Karpas-422 (cell line): ENCODE measurements at regions not wholly inside any gene's neighbourhood (a gene's known extent, or its start where the extent isn't known, plus 50 kb on each side); places are given as distances from the start of the nearest gene placed in this dataset.

Experiments
- DNase-seq: peaks from one replicate; pipeline ENCODE4 v3.0.0-alpha.2; 2015
- H2AFZ ChIP-seq: fragments of 200-600 bp; sonication (generic); 2 replicates; pipeline ENCODE4 v1.6.1; 2014; ENCODE audit warnings: antibody characterized with exemption, low read length, mixed read lengths
- H3K27ac ChIP-seq: fragments of 200-600 bp; sonication (generic); 2 replicates; pipeline ENCODE4 v1.5.1; 2014; ENCODE audit warnings: mild to moderate bottlenecking, low read length, moderate library complexity
- H3K27me3 ChIP-seq: fragments of 200-600 bp; sonication (generic); 2 replicates; pipeline ENCODE4 v1.6.1; 2014; ENCODE audit warnings: low read length, mixed read lengths
- H3K36me3 ChIP-seq: fragments of 200-600 bp; sonication (generic); 2 replicates; pipeline ENCODE4 v1.6.1; 2014; ENCODE audit warnings: low read length, mixed read lengths; ENCODE audit not compliant: insufficient read depth
- H3K4me1 ChIP-seq: fragments of 200-600 bp; sonication (generic); 2 replicates; pipeline ENCODE4 v1.6.1; 2014; ENCODE audit warnings: mild to moderate bottlenecking, low read length, mixed read lengths
- H3K4me2 ChIP-seq: fragments of 200-600 bp; sonication (generic); 2 replicates; pipeline ENCODE4 v1.6.1; 2014; ENCODE audit warnings: low read length, low read depth, mild to moderate bottlenecking; ENCODE audit not compliant: poor library complexity, severe bottlenecking
- H3K4me3 ChIP-seq: fragments of 200-600 bp; sonication (generic); 2 replicates; pipeline ENCODE4 v1.5.1; 2014; ENCODE audit warnings: mild to moderate bottlenecking, antibody characterized with exemption, low read length, mixed read lengths
- H3K79me2 ChIP-seq: fragments of 200-600 bp; sonication (generic); 2 replicates; pipeline ENCODE4 v1.6.1; 2014; ENCODE audit warnings: mild to moderate bottlenecking, low read length, mixed read lengths
- H3K9ac ChIP-seq: fragments of 200-600 bp; sonication (generic); 2 replicates; pipeline ENCODE4 v1.6.0; 2014; ENCODE audit warnings: low read length
- H3K9me2 ChIP-seq: fragments of 200-600 bp; sonication (generic), shearing (Covaris generic); replicated peaks from 2 replicates; pipeline ENCODE4 v1.6.0; 2014; ENCODE audit warnings: mild to moderate bottlenecking, low read length, moderate library complexity; ENCODE audit not compliant: insufficient read depth
- H3K9me3 ChIP-seq: fragments of 300-700, 200-600 bp; sonication (generic); 2 replicates; pipeline ENCODE4 v1.6.1; 2014; ENCODE audit warnings: low read length, mixed read lengths
- H4K20me1 ChIP-seq: fragments of 200-600 bp; sonication (generic); 2 replicates; pipeline ENCODE4 v1.6.1; 2014; ENCODE audit warnings: mild to moderate bottlenecking, antibody characterized with exemption, low read length, low read depth; ENCODE audit not compliant: insufficient read depth

DNA sequence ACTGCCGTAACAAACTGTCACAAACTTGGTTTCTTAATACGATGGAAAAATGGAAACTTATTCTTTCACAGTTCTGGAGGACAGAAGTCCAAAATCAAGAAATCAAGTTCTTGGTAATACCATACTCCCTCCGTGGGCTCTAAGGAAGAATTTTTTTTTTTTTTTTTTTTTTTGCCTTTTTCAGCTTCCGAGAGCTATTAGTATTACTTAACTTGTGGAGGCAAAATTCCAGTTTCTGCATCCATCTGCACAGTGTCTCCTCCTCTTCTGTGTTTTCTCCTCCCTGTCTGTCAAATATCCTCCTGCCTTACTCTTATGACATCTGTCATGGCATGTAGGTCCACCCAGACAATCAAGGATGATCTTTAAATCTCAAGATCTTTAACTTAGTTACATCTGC lies 426.6 kb downstream of the SPRY1 start:
- Histone ChIP-seq H3K79me2 (no peaks in the 10 kb centered on the region), H3K9ac (no peak overlapping the region), H3K9me3 (no peaks in the 10 kb centered on the region), H3K9me2 (no peaks in the 10 kb centered on the region), H2AFZ (no peak overlapping the region), H4K20me1 (no peaks in the 10 kb centered on the region), H3K27me3 (no peaks in the 10 kb centered on the region), H3K4me2 (no peak overlapping the region), H3K4me1 (no peaks in the 10 kb centered on the region), H3K36me3 (no peaks in the 10 kb centered on the region), H3K27ac (no peak overlapping the region), H3K4me3 (no peak overlapping the region)
- DNase-seq: no peak

DNA sequence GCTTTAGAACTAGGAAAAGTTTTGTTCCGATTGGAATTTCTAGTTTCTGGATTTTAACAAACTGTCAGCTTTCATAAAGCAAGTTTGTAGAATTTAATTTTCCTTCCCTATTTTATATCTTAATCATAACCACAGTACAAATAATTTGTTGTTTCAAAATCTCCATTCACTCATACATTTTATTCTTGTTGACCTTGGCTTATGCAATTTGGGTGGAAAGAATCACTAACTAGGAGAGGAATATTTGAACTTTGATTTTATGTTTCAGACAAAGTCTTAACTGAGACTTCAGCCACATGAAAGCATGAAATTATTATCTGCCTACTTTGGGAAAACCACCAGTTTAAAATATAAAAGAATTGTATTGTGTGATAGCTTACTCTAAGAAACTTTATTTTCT lies 427.9 kb downstream of the SPRY1 start:
- no peak overlapping the region for H3K4me2 ChIP-seq
- H2AFZ ChIP-seq: no peak overlapping the region
- no peaks in the 10 kb centered on the region for H3K36me3 ChIP-seq
- no peak overlapping the region for H3K9ac ChIP-seq
- H3K9me2 ChIP-seq: no peaks in the 10 kb centered on the region
- no peak overlapping the region for H3K4me3 ChIP-seq
- no peak for DNase-seq
- H3K27ac ChIP-seq: no peak overlapping the region
- no peaks in the 10 kb centered on the region for H3K79me2 ChIP-seq
- H3K4me1 ChIP-seq: no peaks in the 10 kb centered on the region
- H4K20me1 ChIP-seq: no peaks in the 10 kb centered on the region
- no peaks in the 10 kb centered on the region for H3K9me3 ChIP-seq
- H3K27me3 ChIP-seq: no peaks in the 10 kb centered on the region

DNA sequence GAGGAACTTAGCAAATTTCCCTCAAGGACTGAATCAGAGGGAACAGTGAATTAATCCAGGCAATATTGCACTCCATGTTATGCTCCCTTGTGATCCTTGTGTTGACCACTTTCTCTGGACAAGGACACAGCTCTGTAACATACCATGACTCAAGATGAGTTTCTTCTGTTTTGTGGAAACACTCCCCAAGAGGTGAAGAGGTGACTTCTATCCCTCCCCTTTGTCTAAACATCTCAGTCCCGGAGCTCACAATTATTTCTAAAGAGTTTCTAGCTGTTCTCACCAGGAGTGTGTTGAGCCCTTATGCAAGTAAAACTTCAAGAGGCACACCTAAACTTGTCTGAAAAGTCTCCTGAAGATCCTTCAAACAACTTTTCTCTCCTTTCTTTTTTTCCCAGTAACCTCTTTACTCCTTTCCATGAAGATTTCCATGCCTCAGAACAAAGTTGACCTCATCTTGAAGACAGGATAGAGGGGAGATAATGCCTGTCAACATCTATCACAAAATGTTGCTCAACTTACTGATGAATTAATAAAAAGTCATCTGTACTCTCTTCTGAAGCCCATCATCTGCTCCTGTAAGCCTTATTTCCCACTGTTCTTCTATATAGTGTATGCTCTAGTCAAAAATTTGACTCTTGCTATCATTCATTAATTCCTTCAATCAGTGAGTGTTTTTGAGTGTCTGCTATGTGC lies 429.1 kb downstream of the SPRY1 start:
- Histone ChIP-seq H3K4me1 (no peaks in the 10 kb centered on the region), H3K79me2 (no peaks in the 10 kb centered on the region), H3K9me2 (no peaks in the 10 kb centered on the region), H3K4me3 (no peak overlapping the region), H3K9ac (no peak overlapping the region), H2AFZ (no peak overlapping the region), H3K27me3 (no peaks in the 10 kb centered on the region), H3K9me3 (no peaks in the 10 kb centered on the region), H4K20me1 (no peaks in the 10 kb centered on the region), H3K27ac (no peak overlapping the region), H3K36me3 (no peaks in the 10 kb centered on the region), H3K4me2 (no peak overlapping the region)
- no peak for DNase-seq

DNA sequence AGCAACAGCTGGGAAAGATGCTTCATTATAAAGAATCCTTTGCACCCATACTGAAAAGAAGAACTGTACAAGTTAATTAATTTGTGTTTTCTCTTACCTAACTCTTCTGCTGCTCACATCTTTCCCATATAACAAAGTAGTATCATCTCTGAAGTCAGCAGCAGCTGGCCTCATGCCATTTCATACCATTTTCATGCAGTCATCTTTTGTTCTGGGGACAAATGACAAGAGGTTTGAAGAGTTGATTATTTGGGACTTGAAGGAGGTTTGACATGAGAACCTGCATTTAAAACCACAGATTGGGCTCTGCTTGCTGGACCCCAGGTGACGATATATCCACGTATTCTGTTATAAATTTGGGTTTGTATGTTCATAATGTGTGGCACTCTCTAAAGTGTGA lies 430.3 kb downstream of the SPRY1 start:
- no peaks in the 10 kb centered on the region for H3K9me2 ChIP-seq
- no peak for DNase-seq
- no peak overlapping the region for H2AFZ ChIP-seq
- no peaks in the 10 kb centered on the region for H3K79me2 ChIP-seq
- H3K36me3 ChIP-seq: no peaks in the 10 kb centered on the region
- H3K4me2 ChIP-seq: no peak overlapping the region
- H4K20me1 ChIP-seq: no peaks in the 10 kb centered on the region
- no peak overlapping the region for H3K4me3 ChIP-seq
- no peak overlapping the region for H3K27ac ChIP-seq
- no peaks in the 10 kb centered on the region for H3K4me1 ChIP-seq
- no peaks in the 10 kb centered on the region for H3K27me3 ChIP-seq
- no peaks in the 10 kb centered on the region for H3K9me3 ChIP-seq
- H3K9ac ChIP-seq: no peak overlapping the region

DNA sequence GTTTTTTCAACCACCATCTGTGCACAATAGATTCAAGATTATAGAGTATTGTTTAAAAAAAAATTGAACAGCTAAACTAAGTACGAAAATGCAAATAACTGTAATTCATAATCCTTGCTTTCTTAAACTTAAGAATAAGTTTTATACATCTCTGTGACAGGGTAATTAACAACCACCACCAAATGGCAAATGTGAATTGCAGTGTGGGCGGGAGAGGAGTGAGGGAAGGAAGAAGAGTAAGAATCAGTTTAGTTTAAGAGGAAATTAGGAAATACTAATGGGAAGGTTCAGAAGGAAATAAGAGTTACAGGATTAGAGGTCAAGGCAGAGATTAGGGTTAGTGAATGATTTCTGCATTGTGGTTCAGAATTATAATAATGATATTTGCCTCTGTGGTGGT lies 430.9 kb downstream of the SPRY1 start:
- no peaks in the 10 kb centered on the region for H3K4me1 ChIP-seq
- no peak overlapping the region for H3K4me3 ChIP-seq

GRCh38 chr4:123830930-123831329 lies 434.3 kb downstream of the SPRY1 start:
- Histone ChIP-seq H3K4me2 (no peak overlapping the region), H2AFZ (no peak overlapping the region), H3K27me3 (no peaks in the 10 kb centered on the region), H3K4me3 (no peak overlapping the region), H4K20me1 (no peaks in the 10 kb centered on the region), H3K79me2 (no peaks in the 10 kb centered on the region), H3K9me3 (no peaks in the 10 kb centered on the region), H3K36me3 (no peaks in the 10 kb centered on the region), H3K9ac (no peak overlapping the region), H3K27ac (no peak overlapping the region), H3K9me2 (no peaks in the 10 kb centered on the region), H3K4me1 (no peaks in the 10 kb centered on the region)
- DNase-seq: no peak

More for the DNA sequence above, 430.9 kb downstream of the SPRY1 start:
- Histone ChIP-seq H3K9me3 (no peaks in the 10 kb centered on the region), H3K27me3 (no peaks in the 10 kb centered on the region), H3K27ac (no peak overlapping the region), H3K9me2 (no peaks in the 10 kb centered on the region), H2AFZ (no peak overlapping the region), H3K9ac (no peak overlapping the region), H3K36me3 (no peaks in the 10 kb centered on the region), H3K4me2 (no peak overlapping the region), H4K20me1 (no peaks in the 10 kb centered on the region), H3K79me2 (no peaks in the 10 kb centered on the region)
- DNase-seq: no peak

DNA sequence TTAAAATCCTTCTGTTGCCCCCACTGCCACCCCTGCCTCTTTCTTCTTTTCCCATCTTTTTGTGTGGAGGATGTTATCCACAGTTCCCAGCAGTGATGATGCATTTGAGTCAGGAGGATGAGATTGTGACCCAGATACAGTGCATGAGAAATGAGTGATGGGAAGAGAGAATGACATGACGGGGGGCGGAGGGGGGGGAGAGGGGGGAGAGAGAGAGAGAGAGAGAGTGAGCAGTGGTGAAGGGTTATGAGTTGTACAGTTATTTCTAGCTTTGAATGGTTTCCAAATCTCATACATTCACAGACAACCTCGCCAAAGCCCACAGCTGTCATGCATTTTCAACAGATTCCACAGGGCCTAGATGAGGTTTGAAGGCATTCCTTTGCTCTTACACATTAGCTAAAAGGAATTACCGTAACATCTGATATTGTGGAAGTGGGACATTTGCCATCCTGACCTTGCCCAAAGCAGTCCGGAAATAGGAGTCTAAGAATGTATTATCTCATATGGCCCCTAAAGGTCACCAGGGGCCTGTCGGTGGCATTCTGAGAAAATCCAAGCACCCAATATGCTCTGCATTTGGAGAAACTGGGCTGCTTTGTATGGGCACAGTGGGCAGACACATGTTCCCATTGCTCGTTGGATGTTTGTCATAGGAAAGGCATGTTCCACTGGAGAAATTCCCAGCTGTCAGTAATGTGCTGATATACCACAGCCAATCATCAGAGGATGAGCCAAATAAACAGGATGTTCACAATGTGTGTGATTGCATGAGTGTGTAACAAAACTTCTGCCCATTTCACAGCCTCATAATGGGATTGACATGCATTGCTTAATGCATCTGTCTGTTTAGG lies 435.8 kb downstream of the SPRY1 start:
- H3K9ac ChIP-seq: no peak overlapping the region
- no peaks in the 10 kb centered on the region for H4K20me1 ChIP-seq
- H3K9me2 ChIP-seq: no peaks in the 10 kb centered on the region
- H3K9me3 ChIP-seq: no peaks in the 10 kb centered on the region
- no peaks in the 10 kb centered on the region for H3K36me3 ChIP-seq
- no peak overlapping the region for H2AFZ ChIP-seq
- H3K4me2 ChIP-seq: no peak overlapping the region
- no peaks in the 10 kb centered on the region for H3K4me1 ChIP-seq
- H3K4me3 ChIP-seq: no peak overlapping the region
- no peak for DNase-seq
- H3K79me2 ChIP-seq: no peaks in the 10 kb centered on the region
- no peaks in the 10 kb centered on the region for H3K27me3 ChIP-seq
- H3K27ac ChIP-seq: no peak overlapping the region

GRCh38 chr4:123833171-123833643 lies 436.6 kb downstream of the SPRY1 start:
- Histone ChIP-seq H3K9me3 (no peaks in the 10 kb centered on the region), H3K27me3 (no peaks in the 10 kb centered on the region), H3K4me3 (no peak overlapping the region), H4K20me1 (no peaks in the 10 kb centered on the region), H3K9me2 (no peaks in the 10 kb centered on the region), H3K36me3 (no peaks in the 10 kb centered on the region), H3K27ac (no peak overlapping the region), H3K4me1 (no peaks in the 10 kb centered on the region), H3K4me2 (no peak overlapping the region), H3K9ac (no peak overlapping the region), H2AFZ (no peak overlapping the region), H3K79me2 (no peaks in the 10 kb centered on the region)
- DNase-seq: no peak
